ENCODE measurements at regions not wholly inside any gene's neighbourhood (a gene's known extent, or its start where the extent isn't known, plus 50 kb on each side); places are given as distances from the start of the nearest gene placed in this dataset.
"Not testable (repeated sequence)": the region's sequence is repeated elsewhere in the genome, so short reads cannot be mapped to it uniquely, and the experiment has no call there.

GRCh38 chr11:134978388-134979088, 566.5 kb upstream of the B3GAT1 start:
- no peak for DNase-seq (ENCODE audit: low spot score)

- DNase-seq (ENCODE audit: low spot score), result no peak
Observed at GRCh38 chr11:134976551-134976950, 564.5 kb upstream of the B3GAT1 start.

GRCh38 chr11:134975866-134976376, 563.9 kb upstream of the B3GAT1 start:
- no peak for DNase-seq (ENCODE audit: low spot score)

- no peak for DNase-seq (ENCODE audit: low spot score)
Observed at GRCh38 chr11:134973801-134974200, 561.8 kb upstream of the B3GAT1 start.

GRCh38 chr11:134971381-134971780, 559.3 kb upstream of the B3GAT1 start:
- DNase-seq (ENCODE audit: low spot score), result no peak

GRCh38 chr11:134967746-134968145, 555.7 kb upstream of the B3GAT1 start:
- DNase-seq (ENCODE audit: low spot score), result no peak

GRCh38 chr11:134961386-134961785, 549.3 kb upstream of the B3GAT1 start:
- not testable (repeated sequence) for DNase-seq (ENCODE audit: low spot score)

GRCh38 chr11:134958870-134959269, 546.8 kb upstream of the B3GAT1 start:
- no peak for DNase-seq (ENCODE audit: low spot score)

- no peak for DNase-seq (ENCODE audit: low spot score)
Observed at GRCh38 chr11:134958336-134958640, 546.2 kb upstream of the B3GAT1 start.

GRCh38 chr11:134957540-134958335, 545.7 kb upstream of the B3GAT1 start:
- no peak for DNase-seq (ENCODE audit: low spot score)

GRCh38 chr11:134956450-134957210, 544.6 kb upstream of the B3GAT1 start:
- no peak for DNase-seq (ENCODE audit: low spot score)

- not testable (repeated sequence) for DNase-seq (ENCODE audit: low spot score)
Observed at GRCh38 chr11:134955970-134956369, 543.9 kb upstream of the B3GAT1 start.

GRCh38 chr11:134955281-134955680, 543.2 kb upstream of the B3GAT1 start:
- no peak for DNase-seq (ENCODE audit: low spot score)

GRCh38 chr11:134954456-134954855, 542.4 kb upstream of the B3GAT1 start:
- DNase-seq (ENCODE audit: low spot score), result not testable (repeated sequence)

- DNase-seq (ENCODE audit: low spot score), result not testable (repeated sequence)
Observed at GRCh38 chr11:134953417-134953970, 541.5 kb upstream of the B3GAT1 start.

- no peak for DNase-seq (ENCODE audit: low spot score)
Observed at GRCh38 chr11:134951305-134951700, 539.3 kb upstream of the B3GAT1 start.

GRCh38 chr11:134950692-134951304, 538.8 kb upstream of the B3GAT1 start:
- no peak for DNase-seq (ENCODE audit: low spot score)

GRCh38 chr11:134949121-134950090, 537.4 kb upstream of the B3GAT1 start:
- DNase-seq (ENCODE audit: low spot score), result no peak

- DNase-seq (ENCODE audit: low spot score), result no peak
Observed at GRCh38 chr11:134947556-134947955, 535.5 kb upstream of the B3GAT1 start.

- DNase-seq (ENCODE audit: low spot score), result no peak
Observed at GRCh38 chr11:134945993-134946392, 534.0 kb upstream of the B3GAT1 start.

GRCh38 chr11:134944986-134945385, 532.9 kb upstream of the B3GAT1 start:
- no peak for DNase-seq (ENCODE audit: low spot score)
